GM19467 (cell line): ENCODE measurements at regions not wholly inside any gene's neighbourhood (a gene's known extent, or its start where the extent isn't known, plus 50 kb on each side); places are given as distances from the start of the nearest gene placed in this dataset.

ENCODE experiments used
- ATAC-seq: cut with Tn5 transposase; IDR thresholded peaks from one replicate; pipeline ENCODE4 v1.9.1; 2021; ENCODE audit warnings: mild to moderate bottlenecking, moderate library complexity; ENCODE audit not compliant: unreplicated experiment

DNA sequence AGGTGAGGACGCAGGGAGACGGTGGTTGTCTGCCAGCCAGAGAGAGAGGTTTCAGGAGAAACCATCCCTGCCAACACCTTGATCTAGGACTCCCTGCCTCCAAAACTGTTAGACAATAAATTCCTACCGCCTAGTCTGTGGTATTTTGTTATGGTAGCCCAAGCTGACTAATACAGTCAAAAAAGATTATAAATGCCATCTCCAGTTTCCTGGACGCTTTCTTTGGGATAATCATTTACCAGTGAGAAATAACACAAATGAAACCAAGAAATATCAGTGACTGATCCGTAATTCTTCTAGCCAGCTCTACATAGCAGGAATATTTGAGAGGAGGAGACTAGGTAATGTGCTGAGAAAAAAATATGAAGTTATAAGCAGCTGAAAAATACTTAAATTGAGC lies 707.8 kb upstream of the LMCD1 start:
- ATAC-seq: no peak

- no peak for ATAC-seq
Observed at GRCh38 chr3:7798276-7798675, 703.3 kb upstream of the LMCD1 start.

- ATAC-seq: no peak
Observed at GRCh38 chr3:7800006-7800780, 701.4 kb upstream of the LMCD1 start.

DNA sequence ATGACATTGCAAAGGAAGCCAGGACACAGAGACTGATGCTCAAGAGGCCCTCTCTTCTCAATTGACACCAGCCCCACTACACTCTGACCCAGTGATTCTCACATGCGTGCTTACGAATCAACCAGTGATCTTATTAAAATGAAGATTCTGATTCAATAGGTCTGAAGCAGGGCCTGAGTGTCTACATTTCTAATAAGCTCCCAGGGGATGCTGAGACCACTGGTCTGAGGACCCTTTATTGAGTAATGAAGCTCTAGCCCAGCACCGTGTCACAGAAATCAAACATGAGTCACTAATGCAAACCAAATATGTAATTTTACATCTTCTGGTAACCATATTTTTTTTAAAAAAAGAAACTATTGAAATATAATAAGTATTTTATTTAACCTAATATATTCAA lies 689.1 kb upstream of the LMCD1 start:
- ATAC-seq: no peak

DNA sequence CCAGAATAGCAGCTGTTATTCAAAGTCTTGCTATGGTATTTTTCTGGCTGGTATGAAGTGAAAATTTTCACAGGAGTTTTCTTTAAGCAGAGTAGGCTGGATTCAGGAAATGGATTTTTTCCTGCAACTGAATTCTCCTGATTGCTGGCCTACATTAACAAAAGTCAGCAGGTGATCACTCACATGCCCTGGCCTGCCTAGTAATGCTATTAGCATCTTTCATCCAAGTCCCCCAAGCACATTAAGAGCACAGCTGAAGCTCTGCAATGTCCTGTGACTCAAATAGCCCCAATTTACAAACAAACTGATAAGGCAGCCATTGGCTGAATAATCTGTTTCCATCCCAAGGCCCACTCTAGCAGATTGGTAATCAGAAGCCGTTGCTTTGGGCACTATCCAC lies 688.3 kb upstream of the LMCD1 start:
- ATAC-seq: no peak

DNA sequence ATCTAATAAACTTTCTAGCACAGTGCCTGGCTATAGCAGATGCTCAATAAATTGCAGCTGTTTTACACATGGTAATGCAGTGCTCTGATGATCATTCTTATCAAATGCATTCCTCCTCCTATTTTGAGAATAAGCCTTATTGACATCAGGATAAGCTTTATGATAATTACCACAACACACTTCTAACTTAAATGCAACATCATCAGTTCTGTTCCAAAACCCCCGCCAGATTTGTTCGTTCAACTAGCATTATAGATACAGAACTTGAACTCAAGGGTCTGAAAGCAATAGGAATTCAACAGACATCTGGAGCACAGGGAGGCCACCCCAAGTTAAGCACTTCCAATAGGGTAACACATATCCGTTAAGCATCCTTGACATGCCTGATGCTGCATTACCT lies 684.4 kb upstream of the LMCD1 start:
- no peak for ATAC-seq

GRCh38 chr3:7820969-7821368 lies 680.7 kb upstream of the LMCD1 start:
- no peak for ATAC-seq

DNA sequence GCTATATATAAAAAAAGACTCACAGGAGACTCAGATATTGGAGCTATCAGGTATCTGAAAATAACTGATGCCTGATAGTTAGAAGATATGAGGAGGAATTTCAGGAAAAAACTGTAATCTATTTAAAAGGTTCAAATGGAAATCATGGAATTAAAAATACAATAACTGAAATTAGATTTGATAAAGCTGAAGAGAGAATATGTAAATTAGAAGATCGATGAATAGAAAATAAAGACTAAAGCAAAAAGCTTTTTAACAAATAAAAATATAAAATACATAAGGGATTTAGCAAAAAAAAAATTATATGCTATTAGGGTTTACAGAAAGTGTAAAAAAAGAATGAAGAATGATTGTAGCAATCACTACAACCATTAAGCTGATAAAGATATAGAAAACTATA lies 679.8 kb upstream of the LMCD1 start:
- ATAC-seq: no peak

DNA sequence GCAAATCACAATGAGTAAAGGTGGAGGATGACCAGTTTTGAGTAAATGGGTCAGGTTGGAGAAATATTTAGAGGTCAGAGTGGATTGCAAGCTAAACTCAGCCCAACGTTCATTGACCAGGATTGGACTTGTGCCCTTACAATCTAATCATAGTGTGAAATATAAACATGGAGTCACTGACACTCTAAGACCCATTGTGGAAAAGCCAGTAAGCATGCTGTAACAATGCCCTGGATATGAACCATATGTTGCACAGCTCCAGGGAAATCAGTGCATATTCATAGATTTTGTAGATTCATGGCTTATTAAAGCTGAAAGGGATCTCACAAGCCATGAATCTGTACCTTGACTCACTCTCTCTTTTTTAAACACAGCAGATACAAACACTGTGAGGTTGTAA lies 660.2 kb upstream of the LMCD1 start:
- no peak for ATAC-seq

DNA sequence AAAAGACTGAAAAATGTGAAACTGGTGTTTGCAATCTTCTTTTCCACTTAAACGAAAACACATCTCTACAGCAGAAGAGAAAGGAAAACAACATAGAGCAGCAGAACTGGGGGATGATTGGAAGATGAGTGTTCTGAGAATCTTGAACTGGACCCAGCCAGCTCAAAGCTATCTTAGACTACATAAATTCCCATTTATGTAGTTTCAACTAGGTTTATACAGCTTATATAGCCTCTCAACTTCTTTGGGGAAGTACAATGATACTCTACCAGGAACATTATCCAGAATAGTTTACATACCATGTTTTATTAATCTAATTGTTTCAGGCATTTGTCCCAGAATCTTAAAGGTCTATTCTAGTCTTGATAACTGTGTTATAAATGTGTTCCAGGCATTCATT lies 658.2 kb upstream of the LMCD1 start:
- no peak for ATAC-seq

DNA sequence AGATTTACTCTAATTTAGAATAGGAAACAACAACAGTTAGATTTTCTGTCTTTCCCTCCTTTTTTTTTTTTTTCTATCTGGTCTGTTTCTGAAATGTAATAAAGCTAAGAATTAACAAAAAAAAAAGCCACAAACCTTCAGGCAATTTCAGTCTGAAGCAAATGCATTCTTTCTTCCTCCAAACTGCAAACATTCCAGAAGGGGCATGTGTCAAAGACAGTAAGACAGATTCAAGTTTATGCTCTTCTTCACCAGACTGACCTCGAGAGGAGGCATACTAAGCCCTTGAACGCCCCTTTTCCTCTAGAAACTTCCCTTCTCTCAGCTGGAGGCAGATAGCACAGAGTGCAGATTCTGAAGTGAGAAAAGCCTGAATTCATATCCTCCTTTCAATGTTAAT lies 654.6 kb upstream of the LMCD1 start:
- no peak for ATAC-seq

- ATAC-seq: no peak
Observed at GRCh38 chr3:7847521-7847920, 654.1 kb upstream of the LMCD1 start.

GRCh38 chr3:7854266-7854665 lies 647.4 kb upstream of the LMCD1 start:
- no peak for ATAC-seq

DNA sequence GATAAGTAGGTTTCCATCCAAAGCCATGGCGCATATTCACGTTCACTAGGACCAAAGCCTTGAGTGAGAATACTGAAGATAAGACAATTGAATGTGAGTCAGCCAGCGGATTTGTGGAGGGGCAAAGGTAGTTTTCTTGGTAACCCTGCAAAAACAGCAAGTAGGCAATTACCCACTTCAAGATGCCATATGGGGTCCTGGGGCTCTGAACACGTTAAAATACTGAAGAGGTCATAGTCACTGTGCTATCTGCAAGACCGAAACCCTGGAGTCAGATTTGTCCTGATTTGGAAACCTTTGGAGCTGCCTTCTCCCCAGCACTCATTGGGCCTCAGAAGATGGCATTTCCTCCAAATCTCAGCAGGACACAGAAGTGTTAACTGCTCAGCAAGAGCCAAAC lies 646.9 kb upstream of the LMCD1 start:
- no peak for ATAC-seq

GRCh38 chr3:7865611-7866010 lies 636.0 kb upstream of the LMCD1 start:
- ATAC-seq: no peak

- ATAC-seq: no peak
Observed at GRCh38 chr3:7867587-7867986, 634.0 kb upstream of the LMCD1 start.

DNA sequence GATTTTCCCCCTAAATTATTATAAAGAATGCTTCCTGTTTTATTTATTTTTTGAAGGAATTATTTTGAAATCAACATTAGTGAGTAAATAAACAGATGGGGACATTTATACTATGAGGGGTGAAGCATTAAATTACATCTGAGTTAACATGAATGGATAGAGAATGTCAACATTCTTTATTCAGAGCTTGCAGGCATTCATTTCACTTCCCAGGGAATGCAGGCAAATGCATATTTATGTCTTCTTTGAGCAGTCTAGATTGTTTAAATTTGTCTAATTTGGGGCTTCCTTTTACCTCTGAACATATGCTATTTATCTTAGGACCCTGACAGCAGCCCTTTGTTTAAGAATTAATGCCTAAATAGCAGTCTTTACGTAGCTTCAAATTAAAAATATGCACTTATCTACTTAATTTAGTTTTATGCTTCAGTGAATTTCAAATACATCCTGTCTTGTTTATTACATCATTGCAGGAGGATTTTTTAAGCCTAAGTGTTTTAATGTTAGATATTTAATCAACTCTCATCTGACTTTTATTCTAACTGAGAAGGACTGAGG lies 630.5 kb upstream of the LMCD1 start:
- ATAC-seq: no peak

- no peak for ATAC-seq
Observed at GRCh38 chr3:7874116-7874515, 627.5 kb upstream of the LMCD1 start.

- ATAC-seq: no peak
Observed at GRCh38 chr3:7875925-7876324, 625.7 kb upstream of the LMCD1 start.

DNA sequence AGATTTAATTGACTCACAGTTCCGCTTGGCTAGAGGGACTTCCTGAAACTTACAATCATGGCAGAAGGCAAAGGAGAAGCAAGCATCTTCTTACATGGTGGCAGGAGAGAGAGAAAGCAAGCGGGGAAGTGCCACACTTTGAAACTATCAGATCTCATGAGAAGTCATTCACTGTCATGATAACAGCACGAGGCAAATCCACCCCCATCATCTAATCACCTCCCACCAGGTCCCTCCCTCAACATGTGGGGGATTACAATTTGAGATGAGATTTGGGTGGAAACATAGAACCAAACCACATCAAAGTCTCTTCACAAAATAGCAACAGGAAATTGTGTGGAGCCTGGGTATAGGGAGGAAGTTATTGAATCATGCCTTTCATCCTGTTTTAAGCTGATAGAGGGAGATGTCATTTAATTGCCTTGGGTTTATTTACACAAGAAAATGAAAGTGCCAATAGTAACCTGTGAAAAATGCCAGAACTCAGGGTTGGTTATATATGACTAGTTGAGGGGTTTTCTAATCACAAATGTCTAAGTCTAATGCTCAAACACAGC lies 624.8 kb upstream of the LMCD1 start:
- no peak for ATAC-seq

- ATAC-seq: no peak
Observed at GRCh38 chr3:7877312-7877711, 624.3 kb upstream of the LMCD1 start.

DNA sequence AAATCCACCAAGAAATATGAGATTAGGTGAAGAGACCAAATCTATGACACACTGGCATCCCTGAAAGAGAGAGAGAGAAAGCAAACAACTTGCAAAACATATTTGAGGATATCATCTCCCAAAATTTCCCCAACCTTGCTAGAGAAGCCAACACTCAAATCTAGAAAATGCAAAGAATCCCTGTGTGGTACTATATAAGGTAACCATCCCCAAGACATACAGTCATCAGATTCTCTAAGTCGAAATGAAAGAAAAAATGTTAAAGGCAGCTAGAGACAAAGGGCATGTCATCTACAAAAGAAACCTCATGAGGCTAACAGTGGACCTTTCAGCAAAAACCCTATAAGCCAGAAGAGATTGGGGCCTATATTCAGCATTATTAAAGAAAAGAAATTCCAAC lies 622.1 kb upstream of the LMCD1 start:
- no peak for ATAC-seq

- ATAC-seq: no peak
Observed at GRCh38 chr3:7881946-7882345, 619.7 kb upstream of the LMCD1 start.
